ENCODE measurements at regions not wholly inside any gene's neighbourhood (a gene's known extent, or its start where the extent isn't known, plus 50 kb on each side); places are given as distances from the start of the nearest gene placed in this dataset.

- in situ Hi-C loops (cut with HindIII; ENCODE audit: low pct_ligation_motif_present, low pct_unique_long_range_greater_than_20kb, low sequenced_read_pairs) = no loop called here
- DNase-seq = no peak
These were observed 73.4 kb upstream of the HMGCLL1 start for GRCh38 chr6:55652429-55652828.

DNA sequence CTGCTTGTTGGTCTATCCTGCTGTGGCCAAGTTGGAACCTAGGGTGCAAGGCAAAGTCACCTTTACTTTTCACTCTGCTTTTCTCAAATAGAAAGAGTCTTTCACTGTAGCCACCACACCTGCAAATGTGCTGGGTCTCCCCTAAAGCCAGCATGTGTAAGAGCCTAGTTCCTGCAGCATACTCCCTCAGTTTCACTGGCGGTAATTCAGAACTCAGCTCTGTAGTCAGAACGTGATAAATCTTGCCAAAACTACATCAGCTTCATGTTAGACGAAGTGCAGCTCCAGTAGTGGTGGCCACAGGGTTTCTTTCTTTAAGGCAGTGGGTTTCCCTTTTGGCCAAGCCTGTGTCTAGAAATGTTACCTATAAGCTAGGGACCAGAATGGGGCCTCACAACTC, 72.0 kb upstream of the HMGCLL1 start:
- in situ Hi-C loops (cut with HindIII; ENCODE audit: low pct_ligation_motif_present, low pct_unique_long_range_greater_than_20kb, low sequenced_read_pairs) = no loop called here
- no peak for DNase-seq

DNA sequence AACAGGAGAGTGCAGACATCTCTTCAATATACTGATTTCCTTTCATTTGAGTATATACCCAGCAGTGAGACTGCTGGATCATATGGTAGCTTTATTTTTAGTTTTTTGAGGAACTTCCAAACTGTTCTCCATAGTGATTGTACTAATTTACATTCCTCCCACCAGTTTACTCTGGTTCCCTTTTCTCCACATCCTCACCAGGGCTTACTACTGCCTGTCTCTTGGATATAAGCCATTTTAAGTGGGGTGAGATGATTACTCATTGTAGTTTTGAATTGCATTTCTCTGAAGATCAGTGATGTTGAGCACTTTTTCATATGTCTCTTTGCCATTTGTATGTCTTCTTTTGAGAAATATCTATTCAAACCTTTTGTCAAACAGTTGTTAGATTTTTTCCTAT, 64.9 kb upstream of the HMGCLL1 start:
- no peak for DNase-seq
- in situ Hi-C loops (cut with HindIII; ENCODE audit: low pct_ligation_motif_present, low pct_unique_long_range_greater_than_20kb, low sequenced_read_pairs) = no loop called here

DNA sequence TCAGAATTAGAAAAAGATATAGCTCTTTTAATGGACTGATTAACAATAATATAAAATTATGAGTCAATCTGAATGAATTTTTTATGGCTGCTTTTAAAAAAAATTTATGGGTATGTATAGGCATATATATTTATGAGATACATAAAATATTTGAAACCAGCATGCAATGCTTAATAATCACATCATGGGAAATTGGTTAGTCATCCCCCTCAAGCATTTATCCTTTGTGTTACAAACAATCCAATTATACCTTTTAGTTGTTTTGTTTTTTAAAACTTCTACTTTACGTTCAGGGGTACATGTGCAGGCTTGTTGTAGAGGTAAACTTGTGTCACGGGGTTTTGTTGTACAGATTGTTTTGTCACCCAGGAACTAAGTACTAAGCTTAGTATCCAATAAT, 63.4 kb upstream of the HMGCLL1 start:
- DNase-seq = no peak
- in situ Hi-C loops (cut with HindIII; ENCODE audit: low pct_ligation_motif_present, low pct_unique_long_range_greater_than_20kb, low sequenced_read_pairs) = no loop called here

GRCh38 chr6:55636406-55637102, 57.6 kb upstream of the HMGCLL1 start:
- in situ Hi-C loops (cut with HindIII; ENCODE audit: low pct_ligation_motif_present, low pct_unique_long_range_greater_than_20kb, low sequenced_read_pairs) = no loop called here
- no peak for DNase-seq

- DNase-seq = no peak
- in situ Hi-C loops (cut with HindIII; ENCODE audit: low pct_ligation_motif_present, low pct_unique_long_range_greater_than_20kb, low sequenced_read_pairs) = no loop called here
These were observed 54.5 kb upstream of the HMGCLL1 start for GRCh38 chr6:55633471-55633870.

GRCh38 chr6:55632953-55633352, 54.0 kb upstream of the HMGCLL1 start:
- in situ Hi-C loops (cut with HindIII; ENCODE audit: low pct_ligation_motif_present, low pct_unique_long_range_greater_than_20kb, low sequenced_read_pairs) = no loop called here
- no peak for DNase-seq
